ENCODE measurements at regions not wholly inside any gene's neighbourhood (a gene's known extent, or its start where the extent isn't known, plus 50 kb on each side); places are given as distances from the start of the nearest gene placed in this dataset.

GRCh38 chr14:99066378-99066777, 205.6 kb downstream of the BCL11B start:
- no peak for TF ChIP-seq CTCF (IDR thresholded peaks at IDR 0.05)
- TF ChIP-seq POLR2A (IDR thresholded peaks at IDR 0.05), result no peak
